ENCODE measurements at regions not wholly inside any gene's neighbourhood (a gene's known extent, or its start where the extent isn't known, plus 50 kb on each side); places are given as distances from the start of the nearest gene placed in this dataset.

DNA sequence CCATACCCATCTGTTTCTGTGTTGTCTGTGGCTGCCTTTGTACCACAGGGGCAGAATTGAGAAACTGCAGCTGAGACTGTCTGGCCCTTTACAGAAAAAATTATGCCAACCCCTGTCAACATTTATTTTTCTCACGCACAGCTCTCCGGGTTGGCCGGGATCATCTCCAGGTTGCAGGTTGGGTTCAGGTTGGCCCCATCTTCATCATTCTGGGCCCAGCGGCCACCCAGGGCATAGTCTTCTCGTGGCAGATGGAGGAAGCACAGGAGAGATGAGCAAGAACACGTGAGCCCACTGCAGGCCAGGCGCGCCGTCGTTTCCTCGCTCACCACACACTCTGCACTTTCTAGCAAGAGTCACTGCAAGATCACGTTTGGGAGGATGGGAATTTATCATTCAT is 66.1 kb upstream of the SEC14L1 start:
- no peak overlapping the region for H3K4me3 ChIP-seq
- peaks cover 0 to 4% (median 0%) of the 10 kb centered on the region in 4 donors for H3K4me1 ChIP-seq
- intact Hi-C loops (cut with DNase I; ENCODE audit: low total_unique reads): no loop called here
- no peaks in the 10 kb centered on the region for H3K9me3 ChIP-seq
- WGBS, 2 donors (ENCODE audit: low coverage in 1 of 2): 81 to 82% methylated on average over 7 to 12 of the region's 12 CpGs
- in situ Hi-C loops (cut with MboI; ENCODE audit: low pct_ligation_motif_present in 1 of 4, low pct_unique_long_range_greater_than_20kb in 1 of 4, low sequenced_read_pairs in 3 of 4): no loop called here
- TF ChIP-seq, protein P1, sequence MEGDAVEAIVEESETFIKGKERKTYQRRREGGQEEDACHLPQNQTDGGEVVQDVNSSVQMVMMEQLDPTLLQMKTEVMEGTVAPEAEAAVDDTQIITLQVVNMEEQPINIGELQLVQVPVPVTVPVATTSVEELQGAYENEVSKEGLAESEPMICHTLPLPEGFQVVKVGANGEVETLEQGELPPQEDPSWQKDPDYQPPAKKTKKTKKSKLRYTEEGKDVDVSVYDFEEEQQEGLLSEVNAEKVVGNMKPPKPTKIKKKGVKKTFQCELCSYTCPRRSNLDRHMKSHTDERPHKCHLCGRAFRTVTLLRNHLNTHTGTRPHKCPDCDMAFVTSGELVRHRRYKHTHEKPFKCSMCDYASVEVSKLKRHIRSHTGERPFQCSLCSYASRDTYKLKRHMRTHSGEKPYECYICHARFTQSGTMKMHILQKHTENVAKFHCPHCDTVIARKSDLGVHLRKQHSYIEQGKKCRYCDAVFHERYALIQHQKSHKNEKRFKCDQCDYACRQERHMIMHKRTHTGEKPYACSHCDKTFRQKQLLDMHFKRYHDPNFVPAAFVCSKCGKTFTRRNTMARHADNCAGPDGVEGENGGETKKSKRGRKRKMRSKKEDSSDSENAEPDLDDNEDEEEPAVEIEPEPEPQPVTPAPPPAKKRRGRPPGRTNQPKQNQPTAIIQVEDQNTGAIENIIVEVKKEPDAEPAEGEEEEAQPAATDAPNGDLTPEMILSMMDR (IDR thresholded peaks at IDR 0.05): no peak
- TF ChIP-seq POLR2A (IDR thresholded peaks at IDR 0.05) (no peak), POLR2AphosphoS5 (IDR thresholded peaks at IDR 0.05) (no peak), EP300 (IDR thresholded peaks at IDR 0.05; ENCODE audit: low read depth) (no peak)
- peaks cover 48% of the 10 kb centered on the region for H3K27me3 ChIP-seq
- H3K27ac ChIP-seq: no peak overlapping the region
- DNase-seq: no peak
- no peaks in the 10 kb centered on the region for H3K36me3 ChIP-seq

DNA sequence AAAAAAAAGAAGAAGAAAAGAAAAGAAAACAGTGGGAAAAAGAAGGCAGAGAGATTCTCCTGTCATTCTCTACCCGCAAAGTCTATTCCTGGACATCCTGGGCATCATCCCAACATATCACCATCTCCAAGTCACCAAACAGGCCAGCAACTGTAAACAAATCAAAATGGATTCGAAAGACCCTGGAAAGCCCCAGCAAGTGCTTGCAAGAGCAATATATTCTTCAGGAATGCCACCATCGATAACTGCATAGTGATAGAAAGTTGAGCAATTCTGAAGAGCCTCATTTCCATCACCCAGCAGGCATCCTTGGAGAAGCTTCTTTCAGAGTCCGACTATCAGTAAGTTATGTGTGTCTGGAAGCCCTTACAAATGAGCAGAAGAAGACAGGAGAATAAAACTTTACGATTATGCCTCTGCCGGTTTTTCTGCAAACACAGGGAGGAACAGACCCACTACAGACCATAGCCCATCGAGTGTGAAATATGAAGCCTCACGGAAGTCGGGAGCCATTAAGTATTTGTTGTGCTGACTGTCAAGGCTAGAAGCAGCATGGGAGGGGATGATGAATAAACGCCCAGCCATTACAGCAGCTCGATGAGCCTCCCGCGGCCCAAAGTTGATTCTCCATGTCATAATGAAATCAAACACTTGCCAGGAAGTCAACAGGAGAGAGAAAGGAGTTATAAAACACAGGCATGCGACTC is 64.5 kb upstream of the SEC14L1 start:
- Histone ChIP-seq H3K9me3 (no peaks in the 10 kb centered on the region), H3K36me3 (no peaks in the 10 kb centered on the region), H3K4me1 (peaks cover 0 to 4% (median 0%) of the 10 kb centered on the region in 4 donors), H3K27me3 (peaks cover 39% of the 10 kb centered on the region), H3K4me3 (no peak overlapping the region), H3K27ac (no peak overlapping the region)
- DNase-seq: no peak
- TF ChIP-seq POLR2A (IDR thresholded peaks at IDR 0.05) (no peak), POLR2AphosphoS5 (IDR thresholded peaks at IDR 0.05) (no peak), EP300 (IDR thresholded peaks at IDR 0.05; ENCODE audit: low read depth) (no peak)
- TF ChIP-seq, protein P1 (IDR thresholded peaks at IDR 0.05): no peak
- in situ Hi-C loops (cut with MboI; ENCODE audit: low pct_ligation_motif_present in 1 of 4, low pct_unique_long_range_greater_than_20kb in 1 of 4, low sequenced_read_pairs in 3 of 4): no loop called here
- intact Hi-C loops (cut with DNase I; ENCODE audit: low total_unique reads): no loop called here
- 20 to 75% methylated on average over 2 to 14 of the region's 14 CpGs for WGBS, 2 donors (ENCODE audit: low coverage in 1 of 2)

DNA sequence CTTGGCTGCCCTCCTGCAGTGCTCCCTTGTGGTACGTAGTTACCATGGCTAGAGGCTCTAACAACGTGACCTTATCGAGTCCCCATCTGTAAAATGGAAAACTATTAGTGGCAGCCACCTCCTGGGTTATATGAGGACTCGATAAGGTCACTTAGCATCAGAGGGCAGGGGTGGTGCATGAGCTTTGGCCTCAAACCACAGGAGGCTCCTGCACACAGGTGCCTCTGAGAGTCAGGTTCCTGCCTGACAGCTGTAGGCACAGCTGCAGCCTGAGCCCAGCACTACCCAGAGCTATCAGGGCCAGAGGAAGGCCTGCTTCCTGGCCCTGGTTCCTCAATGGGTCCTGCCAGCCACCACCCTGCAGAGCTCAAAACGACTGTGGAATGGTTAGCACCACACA is 57.2 kb upstream of the SEC14L1 start:
- H3K27ac ChIP-seq: no peak overlapping the region
- in situ Hi-C loops (cut with MboI; ENCODE audit: low pct_ligation_motif_present in 1 of 4, low pct_unique_long_range_greater_than_20kb in 1 of 4, low sequenced_read_pairs in 3 of 4) (loop anchor here in 2 of 4 donors (10.0 kb wide), 2 partner anchors 161 to 171 kb away; no protein-coding TSS in a partner anchor), intact Hi-C loops (cut with DNase I; ENCODE audit: low total_unique reads) (no loop called here)
- WGBS, 2 donors (ENCODE audit: low coverage in 1 of 2): 69% methylated on average over 5 of the region's 5 CpGs; no CpG with 5 or more reads in 1 of the 2 donors
- H3K27me3 ChIP-seq: peaks cover 8% of the 10 kb centered on the region
- H3K4me1 ChIP-seq: peaks cover 0 to 12% (median 8%) of the 10 kb centered on the region in 4 donors
- TF ChIP-seq POLR2AphosphoS5 (IDR thresholded peaks at IDR 0.05): no peak
- TF ChIP-seq POLR2A (IDR thresholded peaks at IDR 0.05): no peak
- TF ChIP-seq, protein P1 (IDR thresholded peaks at IDR 0.05): no peak
- TF ChIP-seq EP300 (IDR thresholded peaks at IDR 0.05; ENCODE audit: low read depth): no peak
- H3K9me3 ChIP-seq: no peaks in the 10 kb centered on the region
- H3K36me3 ChIP-seq: no peaks in the 10 kb centered on the region
- peak; percentile 47 for DNase-seq
- no peak overlapping the region for H3K4me3 ChIP-seq

DNA sequence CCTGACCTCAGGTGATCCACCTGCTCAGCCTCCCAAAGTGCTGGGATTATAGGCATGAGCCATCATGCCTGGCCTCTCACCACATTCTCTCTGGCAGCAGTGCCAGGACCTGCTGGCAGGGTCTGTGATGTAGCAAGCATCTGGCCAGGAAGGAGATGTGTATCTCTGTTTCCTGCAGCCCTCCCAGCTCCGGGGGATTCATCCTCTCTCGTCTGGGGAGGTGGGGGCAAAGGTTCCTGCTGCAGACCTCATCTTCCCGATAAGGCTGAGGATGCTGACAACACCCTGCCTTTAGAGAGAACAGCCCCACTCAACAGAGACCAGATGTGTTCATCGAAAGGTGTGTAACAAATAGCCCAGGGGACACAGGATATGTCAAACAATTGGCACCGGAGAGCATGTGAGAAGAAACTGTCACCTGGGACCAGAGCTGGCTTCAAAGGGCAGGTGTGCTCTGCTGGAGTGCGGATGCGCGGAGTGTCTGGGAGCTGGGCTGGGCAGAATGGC is 54.8 kb upstream of the SEC14L1 start:
- Histone ChIP-seq H3K27me3 (peaks cover 3% of the 10 kb centered on the region), H3K9me3 (no peaks in the 10 kb centered on the region), H3K27ac (no peak overlapping the region), H3K36me3 (no peaks in the 10 kb centered on the region), H3K4me3 (no peak overlapping the region), H3K4me1 (peaks cover 7 to 28% (median 19%) of the 10 kb centered on the region in 4 donors)
- intact Hi-C loops (cut with DNase I; ENCODE audit: low total_unique reads): loop anchor here (2.0 kb wide), 1 partner anchor 163 kb away; no protein-coding TSS in a partner anchor
- 52% methylated on average over 8 of the region's 8 CpGs; no CpG with 5 or more reads in 1 of the 2 donors for WGBS, 2 donors (ENCODE audit: low coverage in 1 of 2)
- in situ Hi-C loops (cut with MboI; ENCODE audit: low pct_ligation_motif_present in 1 of 4, low pct_unique_long_range_greater_than_20kb in 1 of 4, low sequenced_read_pairs in 3 of 4): loop anchor here (5.0 to 10.0 kb wide), 4 partner anchors 159 to 169 kb away; no protein-coding TSS in a partner anchor
- DNase-seq: no peak
- TF ChIP-seq POLR2A (IDR thresholded peaks at IDR 0.05): no peak
- TF ChIP-seq EP300 (IDR thresholded peaks at IDR 0.05; ENCODE audit: low read depth): no peak
- TF ChIP-seq POLR2AphosphoS5 (IDR thresholded peaks at IDR 0.05): no peak
- TF ChIP-seq, protein P1 (IDR thresholded peaks at IDR 0.05): no peak
